ENCODE measurements at regions not wholly inside any gene's neighbourhood (a gene's known extent, or its start where the extent isn't known, plus 50 kb on each side); places are given as distances from the start of the nearest gene placed in this dataset.
"Not testable (repeated sequence)": the region's sequence is repeated elsewhere in the genome, so short reads cannot be mapped to it uniquely, and the experiment has no call there.

DNA sequence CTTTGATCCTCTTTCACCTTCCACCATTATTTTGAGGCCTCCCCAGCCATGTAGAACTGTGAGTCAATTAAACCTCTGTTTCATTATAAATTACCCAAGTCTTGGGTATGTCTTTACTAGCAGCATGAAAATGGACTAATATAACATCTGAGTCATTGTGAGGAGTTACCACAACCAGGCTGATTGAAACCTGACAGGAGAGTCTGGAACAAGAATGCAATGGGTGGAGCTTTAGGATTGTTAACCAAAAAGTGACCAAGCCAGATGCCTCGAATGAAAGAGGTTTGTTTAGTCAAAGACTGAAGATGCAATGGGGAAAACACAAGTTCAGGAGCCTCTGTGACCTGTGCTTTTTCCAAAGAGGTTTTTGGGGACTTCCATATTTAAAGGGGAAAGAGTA, 659.0 kb downstream of the SLITRK6 start:
- Histone ChIP-seq H3K9me3 (ENCODE audit: control insufficient read depth in 2 of 2, insufficient read depth in 1 of 2, low read length in 1 of 2) (no peaks in the 10 kb centered on the region), H3K4me1 (ENCODE audit: control insufficient read depth in 2 of 2, insufficient read depth in 2 of 2, low read length in 2 of 2) (no peaks in the 10 kb centered on the region), H3K27me3 (ENCODE audit: control insufficient read depth in 2 of 2, insufficient read depth in 1 of 2, low read length in 1 of 2) (no peaks in the 10 kb centered on the region), H3K27ac (ENCODE audit: low read depth in 1 of 2, low read length in 1 of 2) (no peak overlapping the region), H3K36me3 (ENCODE audit: control insufficient read depth in 2 of 2, insufficient read depth in 2 of 2, low read length in 1 of 2) (no peaks in the 10 kb centered on the region), H3K4me3 (ENCODE audit: low read length in 2 of 2) (no peak overlapping the region)
- no peak for DNase-seq (ENCODE audit: low read depth in 6 of 9, low spot score in 9 of 9)
- 71% methylated on average over 1 of the region's 1 CpG for WGBS

DNA sequence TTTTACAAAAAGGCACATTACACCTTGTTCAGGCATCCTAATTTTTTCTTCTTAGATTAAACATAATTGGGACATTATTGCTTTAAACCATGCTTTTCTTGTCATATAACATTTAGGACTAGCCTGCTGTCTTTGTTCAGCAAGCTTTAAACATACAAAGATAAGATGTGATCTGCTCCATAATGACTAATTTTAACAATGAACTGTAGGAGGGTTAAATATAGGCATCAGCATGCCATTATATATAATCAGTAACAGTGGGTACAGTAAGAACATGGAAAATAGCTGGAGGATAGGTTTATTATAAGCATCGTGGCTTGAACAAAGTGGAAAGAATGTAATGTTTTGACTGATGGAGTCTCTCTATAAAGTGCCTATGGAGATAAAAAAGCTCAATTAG, 661.7 kb downstream of the SLITRK6 start:
- Histone ChIP-seq H3K27me3 (ENCODE audit: control insufficient read depth in 2 of 2, insufficient read depth in 1 of 2, low read length in 1 of 2) (no peaks in the 10 kb centered on the region), H3K36me3 (ENCODE audit: control insufficient read depth in 2 of 2, insufficient read depth in 2 of 2, low read length in 1 of 2) (no peaks in the 10 kb centered on the region), H3K4me1 (ENCODE audit: control insufficient read depth in 2 of 2, insufficient read depth in 2 of 2, low read length in 2 of 2) (no peaks in the 10 kb centered on the region), H3K9me3 (ENCODE audit: control insufficient read depth in 2 of 2, insufficient read depth in 1 of 2, low read length in 1 of 2) (no peaks in the 10 kb centered on the region), H3K4me3 (ENCODE audit: low read length in 2 of 2) (no peak overlapping the region), H3K27ac (ENCODE audit: low read depth in 1 of 2, low read length in 1 of 2) (no peak overlapping the region)
- WGBS, result 87% methylated on average over 1 of the region's 1 CpG
- DNase-seq (ENCODE audit: low read depth in 6 of 9, low spot score in 9 of 9), result no peak

DNA sequence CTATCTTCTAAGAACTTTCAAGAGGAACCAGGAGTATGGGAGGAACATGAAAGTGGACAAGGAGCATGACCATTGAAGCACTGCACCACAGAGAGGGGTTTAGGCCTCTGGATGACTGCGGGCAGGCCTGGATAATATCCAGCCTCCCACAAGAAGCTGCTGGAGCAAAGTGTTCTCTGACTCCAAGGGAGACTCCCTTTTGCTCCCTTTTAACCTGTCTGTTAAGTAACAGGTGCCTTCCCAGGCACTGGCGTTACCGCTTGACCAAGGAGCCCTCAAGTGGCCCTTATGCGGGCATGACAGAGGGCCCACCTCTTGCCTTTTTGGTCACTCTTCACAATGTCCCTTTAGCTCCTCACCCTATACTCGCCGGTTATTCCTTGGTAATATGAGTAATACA, 666.2 kb downstream of the SLITRK6 start:
- Histone ChIP-seq H3K4me1 (ENCODE audit: control insufficient read depth in 2 of 2, insufficient read depth in 2 of 2, low read length in 2 of 2) (no peaks in the 10 kb centered on the region), H3K36me3 (ENCODE audit: control insufficient read depth in 2 of 2, insufficient read depth in 2 of 2, low read length in 1 of 2) (no peaks in the 10 kb centered on the region), H3K4me3 (ENCODE audit: low read length in 2 of 2) (no peak overlapping the region), H3K27me3 (ENCODE audit: control insufficient read depth in 2 of 2, insufficient read depth in 1 of 2, low read length in 1 of 2) (no peaks in the 10 kb centered on the region), H3K27ac (ENCODE audit: low read depth in 1 of 2, low read length in 1 of 2) (no peak overlapping the region), H3K9me3 (ENCODE audit: control insufficient read depth in 2 of 2, insufficient read depth in 1 of 2, low read length in 1 of 2) (no peaks in the 10 kb centered on the region)
- no peak for DNase-seq (ENCODE audit: low read depth in 6 of 9, low spot score in 9 of 9)
- 96% methylated on average over 6 of the region's 6 CpGs for WGBS

DNA sequence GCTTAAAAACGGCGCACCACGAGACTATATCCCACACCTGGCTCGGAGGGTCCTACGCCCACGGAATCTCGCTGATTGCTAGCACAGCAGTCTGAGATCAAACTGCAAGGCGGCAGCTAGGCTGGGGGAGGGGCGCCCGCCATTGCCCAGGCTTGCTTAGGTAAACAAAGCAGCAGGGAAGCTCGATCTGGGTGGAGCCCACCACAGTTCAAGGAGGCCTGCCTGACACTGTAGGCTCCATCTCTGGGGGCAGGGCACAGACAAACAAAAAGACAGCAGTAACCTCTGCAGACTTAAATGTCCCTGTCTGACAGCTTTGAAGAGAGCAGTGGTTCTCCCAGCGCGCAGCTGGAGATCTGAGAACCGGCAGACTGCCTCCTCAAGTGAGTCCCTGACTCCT, 675.7 kb downstream of the SLITRK6 start:
- not testable (repeated sequence) for H3K9me3 ChIP-seq (ENCODE audit: control insufficient read depth in 2 of 2, insufficient read depth in 1 of 2, low read length in 1 of 2); H3K4me1 ChIP-seq (ENCODE audit: control insufficient read depth in 2 of 2, insufficient read depth in 2 of 2, low read length in 2 of 2); H3K36me3 ChIP-seq (ENCODE audit: control insufficient read depth in 2 of 2, insufficient read depth in 2 of 2, low read length in 1 of 2); H3K4me3 ChIP-seq (ENCODE audit: low read length in 2 of 2); H3K27me3 ChIP-seq (ENCODE audit: control insufficient read depth in 2 of 2, insufficient read depth in 1 of 2, low read length in 1 of 2); DNase-seq (ENCODE audit: low read depth in 6 of 9, low spot score in 9 of 9); H3K27ac ChIP-seq (ENCODE audit: low read depth in 1 of 2, low read length in 1 of 2)
- WGBS, result 95% methylated on average over 13 of the region's 14 CpGs

GRCh38 chr13:85108356-85108755, 690.9 kb downstream of the SLITRK6 start:
- Histone ChIP-seq H3K4me3 (ENCODE audit: low read length in 2 of 2) (no peak overlapping the region), H3K36me3 (ENCODE audit: control insufficient read depth in 2 of 2, insufficient read depth in 2 of 2, low read length in 1 of 2) (no peaks in the 10 kb centered on the region), H3K9me3 (ENCODE audit: control insufficient read depth in 2 of 2, insufficient read depth in 1 of 2, low read length in 1 of 2) (peaks cover 0 to 6% of the 10 kb centered on the region in 2 donors), H3K27me3 (ENCODE audit: control insufficient read depth in 2 of 2, insufficient read depth in 1 of 2, low read length in 1 of 2) (no peaks in the 10 kb centered on the region), H3K4me1 (ENCODE audit: control insufficient read depth in 2 of 2, insufficient read depth in 2 of 2, low read length in 2 of 2) (no peaks in the 10 kb centered on the region), H3K27ac (ENCODE audit: low read depth in 1 of 2, low read length in 1 of 2) (no peak overlapping the region)
- WGBS, result 93% methylated on average over 3 of the region's 3 CpGs
- no peak for DNase-seq (ENCODE audit: low read depth in 6 of 9, low spot score in 9 of 9)

DNA sequence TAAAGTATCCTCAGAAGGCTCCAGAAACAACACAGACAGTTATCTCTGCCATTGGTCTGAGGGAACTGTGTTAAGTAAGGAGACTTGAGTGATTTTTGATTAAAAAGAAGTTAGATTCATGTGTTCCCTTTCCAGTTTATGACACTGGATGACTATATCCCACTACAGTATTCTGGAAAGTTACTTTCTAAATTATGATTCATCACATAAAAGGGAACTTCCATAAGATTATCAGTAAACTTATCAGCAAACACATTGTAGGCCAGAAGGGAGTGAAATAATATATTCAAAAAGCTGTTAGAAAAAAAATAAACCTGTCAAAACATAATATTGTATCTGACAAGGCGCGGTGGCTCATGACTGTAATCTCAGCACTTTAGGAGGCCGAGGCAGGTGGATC, 700.0 kb downstream of the SLITRK6 start:
- no peaks in the 10 kb centered on the region for H3K36me3 ChIP-seq (ENCODE audit: control insufficient read depth in 2 of 2, insufficient read depth in 2 of 2, low read length in 1 of 2)
- H3K4me1 ChIP-seq (ENCODE audit: control insufficient read depth in 2 of 2, insufficient read depth in 2 of 2, low read length in 2 of 2), result no peaks in the 10 kb centered on the region
- no peak for DNase-seq (ENCODE audit: low read depth in 6 of 9, low spot score in 9 of 9)
- 97% methylated on average over 3 of the region's 3 CpGs for WGBS
- H3K27me3 ChIP-seq (ENCODE audit: control insufficient read depth in 2 of 2, insufficient read depth in 1 of 2, low read length in 1 of 2), result no peaks in the 10 kb centered on the region
- H3K4me3 ChIP-seq (ENCODE audit: low read length in 2 of 2), result no peak overlapping the region
- no peak overlapping the region for H3K27ac ChIP-seq (ENCODE audit: low read depth in 1 of 2, low read length in 1 of 2)
- H3K9me3 ChIP-seq (ENCODE audit: control insufficient read depth in 2 of 2, insufficient read depth in 1 of 2, low read length in 1 of 2), result peaks cover 0 to 3% of the 10 kb centered on the region in 2 donors

- no peaks in the 10 kb centered on the region for H3K27me3 ChIP-seq (ENCODE audit: control insufficient read depth in 2 of 2, insufficient read depth in 1 of 2, low read length in 1 of 2)
- H3K36me3 ChIP-seq (ENCODE audit: control insufficient read depth in 2 of 2, insufficient read depth in 2 of 2, low read length in 1 of 2), result no peaks in the 10 kb centered on the region
- 93% methylated on average over 4 of the region's 4 CpGs for WGBS
- no peak overlapping the region for H3K4me3 ChIP-seq (ENCODE audit: low read length in 2 of 2)
- no peaks in the 10 kb centered on the region for H3K4me1 ChIP-seq (ENCODE audit: control insufficient read depth in 2 of 2, insufficient read depth in 2 of 2, low read length in 2 of 2)
- no peak for DNase-seq (ENCODE audit: low read depth in 6 of 9, low spot score in 9 of 9)
- no peak overlapping the region for H3K27ac ChIP-seq (ENCODE audit: low read depth in 1 of 2, low read length in 1 of 2)
- peaks cover 0 to 3% of the 10 kb centered on the region in 2 donors for H3K9me3 ChIP-seq (ENCODE audit: control insufficient read depth in 2 of 2, insufficient read depth in 1 of 2, low read length in 1 of 2)
These were observed 703.6 kb downstream of the SLITRK6 start for GRCh38 chr13:85095418-85096272.

- Histone ChIP-seq H3K4me1 (ENCODE audit: control insufficient read depth in 2 of 2, insufficient read depth in 2 of 2, low read length in 2 of 2) (no peaks in the 10 kb centered on the region), H3K4me3 (ENCODE audit: low read length in 2 of 2) (no peak overlapping the region), H3K36me3 (ENCODE audit: control insufficient read depth in 2 of 2, insufficient read depth in 2 of 2, low read length in 1 of 2) (no peaks in the 10 kb centered on the region), H3K27ac (ENCODE audit: low read depth in 1 of 2, low read length in 1 of 2) (no peak overlapping the region), H3K9me3 (ENCODE audit: control insufficient read depth in 2 of 2, insufficient read depth in 1 of 2, low read length in 1 of 2) (no peaks in the 10 kb centered on the region), H3K27me3 (ENCODE audit: control insufficient read depth in 2 of 2, insufficient read depth in 1 of 2, low read length in 1 of 2) (no peaks in the 10 kb centered on the region)
- WGBS, result 95% methylated on average over 5 of the region's 5 CpGs
- DNase-seq (ENCODE audit: low read depth in 6 of 9, low spot score in 9 of 9), result no peak
These were observed 705.4 kb downstream of the SLITRK6 start for GRCh38 chr13:85093808-85094207.

DNA sequence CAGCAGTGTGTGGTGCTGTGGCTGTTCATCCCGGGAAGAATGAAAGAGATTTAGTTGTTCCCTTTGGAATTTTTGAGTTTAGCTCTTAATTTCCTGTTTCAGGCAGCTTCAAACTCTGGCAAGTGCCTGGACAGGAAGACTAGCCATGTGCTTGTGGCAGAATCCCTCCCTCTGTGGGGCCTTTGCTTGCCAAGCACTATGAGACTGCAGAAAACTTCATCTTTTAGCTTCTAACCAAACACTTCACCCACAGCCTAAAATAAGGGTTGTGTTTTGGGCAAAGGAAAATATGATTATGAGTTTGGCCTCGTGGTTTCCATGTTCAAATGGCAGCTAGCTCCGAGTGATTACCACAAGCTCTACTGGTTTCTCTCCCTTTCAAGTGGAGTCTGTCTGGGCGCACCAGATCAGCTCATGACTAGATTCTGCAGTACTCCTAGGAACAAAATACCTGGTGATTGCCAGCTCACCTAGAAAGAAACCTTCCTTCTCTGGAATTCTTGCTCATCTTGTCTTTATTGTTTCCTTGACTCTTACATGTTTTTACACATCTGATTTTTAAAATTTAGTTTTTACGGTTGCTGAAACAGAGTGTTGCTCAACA, 707.5 kb downstream of the SLITRK6 start:
- Histone ChIP-seq H3K27me3 (ENCODE audit: control insufficient read depth in 2 of 2, insufficient read depth in 1 of 2, low read length in 1 of 2) (no peaks in the 10 kb centered on the region), H3K27ac (ENCODE audit: low read depth in 1 of 2, low read length in 1 of 2) (no peak overlapping the region), H3K4me1 (ENCODE audit: control insufficient read depth in 2 of 2, insufficient read depth in 2 of 2, low read length in 2 of 2) (no peaks in the 10 kb centered on the region), H3K4me3 (ENCODE audit: low read length in 2 of 2) (no peak overlapping the region), H3K9me3 (ENCODE audit: control insufficient read depth in 2 of 2, insufficient read depth in 1 of 2, low read length in 1 of 2) (no peaks in the 10 kb centered on the region), H3K36me3 (ENCODE audit: control insufficient read depth in 2 of 2, insufficient read depth in 2 of 2, low read length in 1 of 2) (no peaks in the 10 kb centered on the region)
- WGBS, result 51% methylated on average over 5 of the region's 5 CpGs
- DNase-seq (ENCODE audit: low read depth in 6 of 9, low spot score in 9 of 9), result no peak
